ENCODE measurements at regions not wholly inside any gene's neighbourhood (a gene's known extent, or its start where the extent isn't known, plus 50 kb on each side); places are given as distances from the start of the nearest gene placed in this dataset.

DNA sequence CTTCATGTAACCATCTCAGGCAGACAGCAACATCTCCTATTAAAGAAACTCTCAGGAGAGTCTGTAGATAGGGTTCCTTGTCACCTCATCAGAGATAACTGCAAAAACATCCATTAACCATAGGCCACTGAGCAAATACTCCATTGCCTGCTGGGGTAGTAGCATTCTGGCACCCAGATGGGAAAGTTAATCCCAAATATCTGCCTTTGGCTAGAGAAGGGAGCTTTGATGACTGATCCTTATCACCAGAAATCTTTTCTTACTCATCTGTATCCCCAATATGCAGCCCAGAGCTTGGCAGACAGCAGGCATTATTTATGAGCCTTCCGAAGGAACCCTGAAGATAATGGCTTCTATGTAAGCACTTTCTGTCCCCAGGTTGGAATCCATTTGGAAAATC lies 173.1 kb downstream of the MFSD1 start:
- H3K4me1 ChIP-seq (ENCODE audit: insufficient read depth, low read length) = no peaks in the 10 kb centered on the region
- H3K27ac ChIP-seq (ENCODE audit: low read depth, low read length) = no peak overlapping the region
- H3K4me3 ChIP-seq (ENCODE audit: insufficient read depth, low read length) = no peak overlapping the region
- no peak for DNase-seq (ENCODE audit: insufficient read length, low spot score, missing footprints)
- H2AFZ ChIP-seq (ENCODE audit: low read length) = no peak overlapping the region
- TF ChIP-seq, protein P1, sequence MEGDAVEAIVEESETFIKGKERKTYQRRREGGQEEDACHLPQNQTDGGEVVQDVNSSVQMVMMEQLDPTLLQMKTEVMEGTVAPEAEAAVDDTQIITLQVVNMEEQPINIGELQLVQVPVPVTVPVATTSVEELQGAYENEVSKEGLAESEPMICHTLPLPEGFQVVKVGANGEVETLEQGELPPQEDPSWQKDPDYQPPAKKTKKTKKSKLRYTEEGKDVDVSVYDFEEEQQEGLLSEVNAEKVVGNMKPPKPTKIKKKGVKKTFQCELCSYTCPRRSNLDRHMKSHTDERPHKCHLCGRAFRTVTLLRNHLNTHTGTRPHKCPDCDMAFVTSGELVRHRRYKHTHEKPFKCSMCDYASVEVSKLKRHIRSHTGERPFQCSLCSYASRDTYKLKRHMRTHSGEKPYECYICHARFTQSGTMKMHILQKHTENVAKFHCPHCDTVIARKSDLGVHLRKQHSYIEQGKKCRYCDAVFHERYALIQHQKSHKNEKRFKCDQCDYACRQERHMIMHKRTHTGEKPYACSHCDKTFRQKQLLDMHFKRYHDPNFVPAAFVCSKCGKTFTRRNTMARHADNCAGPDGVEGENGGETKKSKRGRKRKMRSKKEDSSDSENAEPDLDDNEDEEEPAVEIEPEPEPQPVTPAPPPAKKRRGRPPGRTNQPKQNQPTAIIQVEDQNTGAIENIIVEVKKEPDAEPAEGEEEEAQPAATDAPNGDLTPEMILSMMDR (IDR thresholded peaks at IDR 0.05; ENCODE audit: extremely low read depth, low read depth, low read length) = no peak
- no peaks in the 10 kb centered on the region for H4K20me1 ChIP-seq (ENCODE audit: insufficient read depth, low read length)
- no peaks in the 10 kb centered on the region for H3K36me3 ChIP-seq (ENCODE audit: insufficient read depth, low read length)
- no peak overlapping the region for H3K4me2 ChIP-seq (ENCODE audit: insufficient read depth, low read length)
- H3K9me3 ChIP-seq (ENCODE audit: low read depth, low read length) = no peaks in the 10 kb centered on the region
- no peaks in the 10 kb centered on the region for H3K27me3 ChIP-seq (ENCODE audit: insufficient read depth, low read length)
- H3K79me2 ChIP-seq (ENCODE audit: insufficient read depth, low read length) = no peaks in the 10 kb centered on the region

DNA sequence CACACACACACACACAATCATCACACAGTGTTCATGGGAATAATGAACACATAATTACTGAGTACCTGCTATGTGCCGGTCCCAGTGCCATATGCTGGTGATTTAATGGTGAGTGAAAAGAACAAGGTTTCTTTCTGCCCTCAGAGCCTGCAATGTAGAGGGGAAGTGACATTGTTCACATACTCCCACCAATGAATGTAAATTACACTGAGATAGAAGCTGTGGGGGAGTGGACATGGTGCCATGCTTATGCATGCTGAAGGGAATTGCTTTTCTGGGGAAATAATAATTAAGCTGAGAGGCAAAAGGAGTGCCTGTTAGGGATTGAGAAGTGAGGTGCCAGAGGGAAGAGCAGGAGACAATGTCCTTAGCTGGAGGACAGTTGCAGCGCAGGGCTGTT lies 175.1 kb downstream of the MFSD1 start:
- TF ChIP-seq, protein P1 (IDR thresholded peaks at IDR 0.05; ENCODE audit: extremely low read depth, low read depth, low read length) = no peak
- H3K4me1 ChIP-seq (ENCODE audit: insufficient read depth, low read length) = no peaks in the 10 kb centered on the region
- no peak overlapping the region for H2AFZ ChIP-seq (ENCODE audit: low read length)
- DNase-seq (ENCODE audit: insufficient read length, low spot score, missing footprints) = no peak
- no peak overlapping the region for H3K27ac ChIP-seq (ENCODE audit: low read depth, low read length)
- H3K27me3 ChIP-seq (ENCODE audit: insufficient read depth, low read length) = no peaks in the 10 kb centered on the region
- H3K36me3 ChIP-seq (ENCODE audit: insufficient read depth, low read length) = no peaks in the 10 kb centered on the region
- no peaks in the 10 kb centered on the region for H3K79me2 ChIP-seq (ENCODE audit: insufficient read depth, low read length)
- no peaks in the 10 kb centered on the region for H4K20me1 ChIP-seq (ENCODE audit: insufficient read depth, low read length)
- H3K4me2 ChIP-seq (ENCODE audit: insufficient read depth, low read length) = no peak overlapping the region
- no peak overlapping the region for H3K4me3 ChIP-seq (ENCODE audit: insufficient read depth, low read length)
- no peaks in the 10 kb centered on the region for H3K9me3 ChIP-seq (ENCODE audit: low read depth, low read length)

DNA sequence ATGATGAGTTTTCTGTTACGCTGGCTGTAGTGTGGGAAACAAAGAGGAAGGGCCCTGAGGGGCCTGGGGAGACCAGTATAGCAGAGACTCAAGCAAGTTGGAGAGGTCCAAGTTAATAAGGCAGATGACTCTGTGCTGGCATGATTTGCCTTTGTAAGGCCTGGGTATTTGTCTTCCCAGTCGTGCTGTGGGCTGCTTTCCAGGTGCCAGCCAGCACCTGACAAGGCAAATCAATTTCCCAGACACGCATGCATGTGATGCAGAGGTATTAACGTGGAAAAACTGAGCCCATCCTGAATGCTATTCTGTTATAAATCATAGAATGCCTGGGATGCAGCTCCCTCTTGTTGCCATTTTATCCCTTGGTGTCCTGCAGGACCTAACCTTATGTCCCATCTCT lies 175.6 kb downstream of the MFSD1 start:
- Histone ChIP-seq H3K4me3 (ENCODE audit: insufficient read depth, low read length) (no peak overlapping the region), H3K4me1 (ENCODE audit: insufficient read depth, low read length) (no peaks in the 10 kb centered on the region), H3K27me3 (ENCODE audit: insufficient read depth, low read length) (no peaks in the 10 kb centered on the region), H2AFZ (ENCODE audit: low read length) (no peak overlapping the region), H3K4me2 (ENCODE audit: insufficient read depth, low read length) (no peak overlapping the region), H3K79me2 (ENCODE audit: insufficient read depth, low read length) (no peaks in the 10 kb centered on the region), H3K36me3 (ENCODE audit: insufficient read depth, low read length) (no peaks in the 10 kb centered on the region), H3K9me3 (ENCODE audit: low read depth, low read length) (no peaks in the 10 kb centered on the region), H4K20me1 (ENCODE audit: insufficient read depth, low read length) (no peaks in the 10 kb centered on the region), H3K27ac (ENCODE audit: low read depth, low read length) (no peak overlapping the region)
- TF ChIP-seq, protein P1 (IDR thresholded peaks at IDR 0.05; ENCODE audit: extremely low read depth, low read depth, low read length) = no peak
- no peak for DNase-seq (ENCODE audit: insufficient read length, low spot score, missing footprints)

DNA sequence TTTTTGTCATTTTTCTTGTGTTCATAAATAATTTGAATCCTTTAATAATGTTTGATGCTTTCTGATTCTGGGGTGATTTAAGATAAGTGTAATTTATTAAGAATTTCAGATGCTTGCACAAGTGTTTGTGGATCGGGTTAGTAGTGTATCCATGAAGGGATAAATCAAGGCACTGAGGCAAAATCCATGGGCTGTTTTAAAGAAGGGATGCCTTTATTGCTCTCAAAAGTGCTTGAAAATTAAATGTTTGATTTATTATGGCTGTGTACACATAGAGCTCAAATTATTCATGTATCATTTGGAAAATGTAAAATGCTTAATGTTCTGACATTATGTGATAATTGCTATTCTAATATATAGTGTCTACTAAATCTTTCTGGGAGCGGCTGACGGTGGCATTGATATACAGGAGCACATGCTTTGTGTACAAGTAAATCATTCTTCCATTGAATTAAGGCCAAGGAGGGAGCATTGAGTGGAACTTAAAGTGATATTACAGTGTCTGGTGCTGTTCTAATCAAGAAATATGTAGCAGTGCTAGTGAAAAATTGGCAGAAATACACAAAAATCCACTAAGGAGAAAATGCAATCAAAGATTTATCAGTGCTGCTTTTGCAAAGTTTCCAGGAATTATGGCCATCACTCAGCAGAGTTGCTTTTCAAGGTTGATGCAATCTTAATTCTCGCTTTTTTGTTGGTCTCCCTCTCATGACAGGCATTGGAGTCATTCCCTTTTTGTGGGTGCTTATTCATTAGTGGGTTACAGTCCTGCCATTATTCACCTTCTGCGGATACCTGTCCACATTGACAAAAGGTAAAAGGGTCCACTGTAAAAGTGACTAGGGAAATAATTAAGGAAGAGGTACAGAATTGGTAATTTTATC lies 181.6 kb downstream of the MFSD1 start:
- Histone ChIP-seq H2AFZ (ENCODE audit: low read length) (no peak overlapping the region), H3K79me2 (ENCODE audit: insufficient read depth, low read length) (no peaks in the 10 kb centered on the region), H3K27me3 (ENCODE audit: insufficient read depth, low read length) (no peaks in the 10 kb centered on the region), H3K36me3 (ENCODE audit: insufficient read depth, low read length) (no peaks in the 10 kb centered on the region), H3K27ac (ENCODE audit: low read depth, low read length) (no peak overlapping the region), H3K4me1 (ENCODE audit: insufficient read depth, low read length) (no peaks in the 10 kb centered on the region), H3K4me2 (ENCODE audit: insufficient read depth, low read length) (no peak overlapping the region), H3K4me3 (ENCODE audit: insufficient read depth, low read length) (no peak overlapping the region), H3K9me3 (ENCODE audit: low read depth, low read length) (no peaks in the 10 kb centered on the region), H4K20me1 (ENCODE audit: insufficient read depth, low read length) (no peaks in the 10 kb centered on the region)
- TF ChIP-seq, protein P1 (IDR thresholded peaks at IDR 0.05; ENCODE audit: extremely low read depth, low read depth, low read length) = no peak
- DNase-seq (ENCODE audit: insufficient read length, low spot score, missing footprints) = no peak

Measured in osteoblast (primary cell).